ENCODE measurements at regions not wholly inside any gene's neighbourhood (a gene's known extent, or its start where the extent isn't known, plus 50 kb on each side); places are given as distances from the start of the nearest gene placed in this dataset.

DNA sequence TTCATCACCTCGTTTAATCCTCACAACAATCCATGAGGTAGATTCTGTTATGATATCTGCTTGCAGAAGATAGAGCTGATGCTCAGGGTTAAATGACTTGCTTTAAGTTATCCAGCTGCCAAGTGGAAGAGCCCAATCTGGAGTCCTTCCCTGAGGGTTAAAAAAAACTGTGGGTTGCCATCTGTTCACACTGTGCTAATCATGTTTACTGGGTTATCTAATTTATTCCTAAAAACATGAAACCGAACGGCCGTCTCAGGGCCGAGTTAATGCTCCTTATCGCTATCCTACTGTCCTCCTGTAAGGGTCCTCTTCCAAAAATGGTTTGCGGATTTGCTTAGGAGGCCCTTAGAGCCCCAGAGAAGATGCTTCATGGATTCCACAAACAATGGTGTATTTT, 153.3 kb downstream of the YIPF5 start:
- Mint-ChIP-seq H3K4me1 (ENCODE audit: low read depth) (peaks cover 1% of the 10 kb centered on the region), H3K27ac (no peak overlapping the region), H3K4me3 (ENCODE audit: low read depth) (no peak overlapping the region)

DNA sequence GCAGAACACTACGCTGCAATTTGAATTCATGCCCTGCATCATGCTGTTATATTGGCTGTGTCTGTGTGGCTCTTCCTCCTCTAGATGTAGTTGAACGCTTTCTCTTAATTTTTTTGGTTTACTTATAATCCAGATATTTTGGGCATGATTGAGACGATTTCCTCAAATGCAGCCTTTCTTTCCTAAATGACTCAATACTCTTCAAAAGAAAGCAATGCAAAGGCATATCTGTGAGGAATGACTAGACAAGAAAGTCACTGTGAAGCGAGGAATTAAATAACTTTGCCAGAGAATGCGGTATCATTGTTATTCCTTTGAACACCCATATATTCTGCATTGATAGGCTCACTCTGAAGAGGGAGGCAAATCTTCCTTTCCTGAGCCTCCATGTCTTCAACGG, 152.8 kb downstream of the YIPF5 start:
- H3K27ac Mint-ChIP-seq = no peak overlapping the region
- no peak overlapping the region for H3K4me3 Mint-ChIP-seq (ENCODE audit: low read depth)
- H3K4me1 Mint-ChIP-seq (ENCODE audit: low read depth) = peaks cover 1% of the 10 kb centered on the region
- H3K36me3 Mint-ChIP-seq (ENCODE audit: insufficient read depth) = peaks cover 4% of the 10 kb centered on the region
- TF ChIP-seq, protein P1, sequence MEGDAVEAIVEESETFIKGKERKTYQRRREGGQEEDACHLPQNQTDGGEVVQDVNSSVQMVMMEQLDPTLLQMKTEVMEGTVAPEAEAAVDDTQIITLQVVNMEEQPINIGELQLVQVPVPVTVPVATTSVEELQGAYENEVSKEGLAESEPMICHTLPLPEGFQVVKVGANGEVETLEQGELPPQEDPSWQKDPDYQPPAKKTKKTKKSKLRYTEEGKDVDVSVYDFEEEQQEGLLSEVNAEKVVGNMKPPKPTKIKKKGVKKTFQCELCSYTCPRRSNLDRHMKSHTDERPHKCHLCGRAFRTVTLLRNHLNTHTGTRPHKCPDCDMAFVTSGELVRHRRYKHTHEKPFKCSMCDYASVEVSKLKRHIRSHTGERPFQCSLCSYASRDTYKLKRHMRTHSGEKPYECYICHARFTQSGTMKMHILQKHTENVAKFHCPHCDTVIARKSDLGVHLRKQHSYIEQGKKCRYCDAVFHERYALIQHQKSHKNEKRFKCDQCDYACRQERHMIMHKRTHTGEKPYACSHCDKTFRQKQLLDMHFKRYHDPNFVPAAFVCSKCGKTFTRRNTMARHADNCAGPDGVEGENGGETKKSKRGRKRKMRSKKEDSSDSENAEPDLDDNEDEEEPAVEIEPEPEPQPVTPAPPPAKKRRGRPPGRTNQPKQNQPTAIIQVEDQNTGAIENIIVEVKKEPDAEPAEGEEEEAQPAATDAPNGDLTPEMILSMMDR (IDR thresholded peaks at IDR 0.05; ENCODE audit: unreplicated experiment) = no peak
- DNase-seq (ENCODE audit: low spot score, unreplicated experiment) = no peak
- peaks cover 31% of the 10 kb centered on the region for H3K9me3 Mint-ChIP-seq (ENCODE audit: low read depth)
- peaks cover 2% of the 10 kb centered on the region for H3K27me3 Mint-ChIP-seq

More for the DNA sequence above, 153.3 kb downstream of the YIPF5 start:
- Mint-ChIP-seq H3K27me3 (peaks cover 2% of the 10 kb centered on the region), H3K9me3 (ENCODE audit: low read depth) (peaks cover 29% of the 10 kb centered on the region), H3K36me3 (ENCODE audit: insufficient read depth) (peaks cover 4% of the 10 kb centered on the region)
- TF ChIP-seq, protein P1 (IDR thresholded peaks at IDR 0.05; ENCODE audit: unreplicated experiment) = no peak
- no peak for DNase-seq (ENCODE audit: low spot score, unreplicated experiment)

DNA sequence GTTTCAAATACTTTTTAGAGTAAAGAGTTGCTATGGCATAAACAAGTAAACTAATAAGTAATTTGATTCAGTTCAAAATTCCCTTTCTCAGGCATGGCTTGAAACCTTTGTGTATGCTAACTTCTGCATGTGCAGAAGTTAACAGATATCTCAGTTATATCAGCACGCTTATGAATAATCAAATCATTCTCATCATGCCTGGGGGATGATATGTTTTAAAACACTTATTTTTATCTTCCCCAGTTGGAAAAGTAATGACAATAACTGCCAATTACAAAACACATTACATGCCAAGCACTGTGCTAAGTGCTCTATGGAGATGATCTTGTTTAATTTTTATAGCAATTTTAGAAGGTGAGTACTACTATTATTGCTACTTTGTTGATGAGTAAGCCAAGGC, 146.4 kb downstream of the YIPF5 start:
- Mint-ChIP-seq H3K27me3 (no peaks in the 10 kb centered on the region), H3K27ac (no peak overlapping the region), H3K4me1 (ENCODE audit: low read depth) (peaks cover 8% of the 10 kb centered on the region), H3K4me3 (ENCODE audit: low read depth) (no peak overlapping the region), H3K36me3 (ENCODE audit: insufficient read depth) (peaks cover 2% of the 10 kb centered on the region), H3K9me3 (ENCODE audit: low read depth) (peaks cover 17% of the 10 kb centered on the region)
- TF ChIP-seq, protein P1 (IDR thresholded peaks at IDR 0.05; ENCODE audit: unreplicated experiment) = no peak
- no peak for DNase-seq (ENCODE audit: low spot score, unreplicated experiment)

DNA sequence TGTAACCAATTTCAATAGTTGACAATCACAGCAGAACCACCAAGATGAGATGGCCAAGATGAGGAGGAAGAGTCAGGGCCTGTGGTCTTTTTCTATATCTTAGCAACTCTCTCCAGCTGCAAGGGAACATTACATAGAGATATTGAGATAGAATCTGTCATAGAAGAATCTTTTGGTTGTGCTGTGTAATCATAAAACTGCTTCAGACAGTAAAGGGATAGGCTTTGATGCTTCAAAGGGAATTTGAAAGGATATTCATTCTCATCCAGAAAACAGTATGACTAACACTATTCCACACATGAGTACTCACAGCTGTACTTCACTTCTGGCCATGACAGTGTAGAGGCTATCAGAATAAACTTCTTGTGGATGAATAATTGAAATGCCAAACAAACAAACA, 145.9 kb downstream of the YIPF5 start:
- H3K9me3 Mint-ChIP-seq (ENCODE audit: low read depth) = peaks cover 17% of the 10 kb centered on the region
- no peak overlapping the region for H3K27ac Mint-ChIP-seq
- peaks cover 2% of the 10 kb centered on the region for H3K36me3 Mint-ChIP-seq (ENCODE audit: insufficient read depth)
- TF ChIP-seq, protein P1 (IDR thresholded peaks at IDR 0.05; ENCODE audit: unreplicated experiment) = no peak
- H3K4me3 Mint-ChIP-seq (ENCODE audit: low read depth) = no peak overlapping the region
- H3K4me1 Mint-ChIP-seq (ENCODE audit: low read depth) = peaks cover 8% of the 10 kb centered on the region
- no peak for DNase-seq (ENCODE audit: low spot score, unreplicated experiment)
- H3K27me3 Mint-ChIP-seq = no peaks in the 10 kb centered on the region

DNA sequence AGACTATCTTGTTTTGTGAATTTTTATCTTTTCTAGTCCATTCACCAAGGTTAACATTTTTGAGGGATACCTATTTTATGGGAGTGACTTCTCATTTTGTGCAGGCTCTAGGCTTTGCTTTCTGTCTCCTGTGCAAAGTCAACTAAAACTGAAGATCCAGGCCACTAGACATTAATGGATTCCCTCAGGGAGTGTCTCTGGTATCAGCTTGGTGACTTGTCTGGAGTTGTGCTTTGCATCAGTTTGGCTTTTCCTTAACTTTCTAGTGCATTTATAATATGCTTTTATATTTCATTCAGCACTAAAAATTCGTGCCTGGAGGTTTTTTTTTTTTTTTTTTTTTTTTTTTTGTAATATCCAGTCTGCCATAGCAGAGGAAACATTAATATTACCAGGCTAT, 144.2 kb downstream of the YIPF5 start:
- TF ChIP-seq, protein P1 (IDR thresholded peaks at IDR 0.05; ENCODE audit: unreplicated experiment) = no peak
- H3K4me3 Mint-ChIP-seq (ENCODE audit: low read depth) = no peak overlapping the region
- no peak for DNase-seq (ENCODE audit: low spot score, unreplicated experiment)
- H3K27ac Mint-ChIP-seq = no peak overlapping the region
- H3K36me3 Mint-ChIP-seq (ENCODE audit: insufficient read depth) = peaks cover 2% of the 10 kb centered on the region
- H3K4me1 Mint-ChIP-seq (ENCODE audit: low read depth) = peaks cover 8% of the 10 kb centered on the region
- H3K27me3 Mint-ChIP-seq = no peaks in the 10 kb centered on the region
- H3K9me3 Mint-ChIP-seq (ENCODE audit: low read depth) = peaks cover 10% of the 10 kb centered on the region

Measured in progenitor cell of endocrine pancreas (in vitro differentiated cells).